T-helper 17 cell (primary cell): ENCODE measurements at regions not wholly inside any gene's neighbourhood (a gene's known extent, or its start where the extent isn't known, plus 50 kb on each side); places are given as distances from the start of the nearest gene placed in this dataset.

Experiments
- ATAC-seq: fragments of 150-1000 bp; cut with Tn5 transposase; 2 replicates; pipeline ENCODE4 v1.10.0; 2021; ENCODE audit warnings: mild to moderate bottlenecking, moderate library complexity
- DNase-seq, 3 donors: peaks; one replicate each; pipeline versions ENCODE4 v3.0.0 to v3.0.0-alpha.2; 2020 to 2021
- H3K9me3 ChIP-seq: one replicate; pipeline ENCODE4 v1.7.0; 2013; ENCODE audit warnings: low read length, mild to moderate bottlenecking; ENCODE audit not compliant: control insufficient read depth, poor library complexity, severe bottlenecking
- H3K27ac Mint-ChIP-seq: one replicate; pipeline ENCODE4 v1.8.0; 2022; ENCODE audit warnings: mild to moderate bottlenecking, moderate library complexity, mixed read lengths
- H3K27me3 Mint-ChIP-seq: one replicate; pipeline ENCODE4 v1.8.0; 2022; ENCODE audit warnings: mixed read lengths
- H3K36me3 Mint-ChIP-seq: one replicate; pipeline ENCODE4 v1.8.0; 2022; ENCODE audit warnings: low read depth, mixed read lengths
- H3K4me1 Mint-ChIP-seq: one replicate; pipeline ENCODE4 v1.8.0; 2022; ENCODE audit warnings: mild to moderate bottlenecking, mixed read lengths
- H3K4me3 Mint-ChIP-seq: one replicate; pipeline ENCODE4 v1.8.0; 2022; ENCODE audit warnings: mild to moderate bottlenecking, moderate library complexity, mixed read lengths

DNA sequence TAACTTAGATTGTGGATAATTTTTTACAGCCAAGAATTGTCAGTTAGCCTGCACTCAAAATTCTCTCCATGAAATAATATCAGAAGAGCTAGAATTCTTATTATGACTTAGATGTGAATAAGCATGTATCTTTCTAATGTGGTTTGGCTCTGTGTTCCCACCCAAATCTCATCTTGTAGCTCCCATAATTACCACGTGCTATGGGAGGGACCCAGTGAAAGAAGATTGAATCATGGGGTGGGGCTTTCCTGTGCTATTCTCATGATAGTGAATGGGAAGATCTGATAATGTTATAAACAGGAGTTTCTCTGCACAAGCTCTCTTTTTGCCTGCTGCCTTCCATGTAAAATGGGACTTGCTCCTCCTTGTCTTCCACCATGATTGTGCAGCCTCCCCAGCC lies 176.8 kb downstream of the MAT2B start:
- ATAC-seq (no peak), DNase-seq (no peak)
- Mint-ChIP-seq H3K4me3 (no peak overlapping the region), H3K27me3 (no peaks in the 10 kb centered on the region), H3K27ac (no peak overlapping the region), H3K4me1 (no peaks in the 10 kb centered on the region), H3K36me3 (no peaks in the 10 kb centered on the region)
- H3K9me3 ChIP-seq: no peaks in the 10 kb centered on the region

DNA sequence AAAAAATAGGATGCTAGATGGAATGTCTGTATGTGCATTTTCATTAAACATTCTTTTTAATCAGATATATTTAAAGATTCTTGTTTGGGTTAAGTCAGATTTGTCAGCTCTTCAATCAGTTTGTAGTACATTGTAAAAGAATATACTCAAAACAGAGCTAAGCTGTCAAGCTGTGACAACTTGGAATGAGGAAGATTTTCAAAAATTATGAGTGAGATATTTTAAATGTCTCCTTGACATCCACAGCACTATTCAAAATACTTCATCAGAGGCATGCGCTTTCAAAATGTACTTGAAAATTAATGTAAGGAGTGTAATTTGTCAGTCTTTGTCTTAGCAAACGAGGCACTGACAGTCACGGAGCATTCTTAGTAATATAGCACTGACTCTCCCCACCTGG lies 182.0 kb downstream of the MAT2B start:
- no peaks in the 10 kb centered on the region for H3K9me3 ChIP-seq
- H3K4me3 Mint-ChIP-seq: no peak overlapping the region
- peaks cover under 1% of the 10 kb centered on the region for H3K27me3 Mint-ChIP-seq
- H3K27ac Mint-ChIP-seq: no peak overlapping the region
- DNase-seq (no peak), ATAC-seq (no peak)
- H3K4me1 Mint-ChIP-seq: no peaks in the 10 kb centered on the region
- no peaks in the 10 kb centered on the region for H3K36me3 Mint-ChIP-seq

DNA sequence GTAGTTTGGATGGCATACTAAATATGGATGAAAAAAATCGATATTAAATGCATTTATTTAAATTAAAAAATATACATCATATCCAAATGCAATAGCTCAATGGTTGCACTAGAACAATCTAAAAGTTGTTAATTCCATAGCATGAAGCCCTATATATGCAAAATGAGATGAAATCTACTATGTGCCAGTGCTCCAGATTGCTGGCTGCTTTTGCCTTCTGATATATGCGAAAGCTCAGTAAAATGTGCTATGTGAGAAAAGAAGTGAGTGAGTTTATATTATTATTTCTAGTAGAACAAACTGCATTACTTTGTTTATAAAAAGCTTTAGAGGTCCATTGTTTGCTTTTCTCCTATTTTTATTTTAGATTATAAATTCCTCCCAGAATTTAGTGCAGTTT lies 186.7 kb downstream of the MAT2B start:
- Mint-ChIP-seq H3K4me1 (no peaks in the 10 kb centered on the region), H3K36me3 (no peaks in the 10 kb centered on the region), H3K4me3 (no peak overlapping the region), H3K27ac (no peak overlapping the region), H3K27me3 (peaks cover 20% of the 10 kb centered on the region)
- H3K9me3 ChIP-seq: no peaks in the 10 kb centered on the region
- ATAC-seq (no peak), DNase-seq (no peak)

DNA sequence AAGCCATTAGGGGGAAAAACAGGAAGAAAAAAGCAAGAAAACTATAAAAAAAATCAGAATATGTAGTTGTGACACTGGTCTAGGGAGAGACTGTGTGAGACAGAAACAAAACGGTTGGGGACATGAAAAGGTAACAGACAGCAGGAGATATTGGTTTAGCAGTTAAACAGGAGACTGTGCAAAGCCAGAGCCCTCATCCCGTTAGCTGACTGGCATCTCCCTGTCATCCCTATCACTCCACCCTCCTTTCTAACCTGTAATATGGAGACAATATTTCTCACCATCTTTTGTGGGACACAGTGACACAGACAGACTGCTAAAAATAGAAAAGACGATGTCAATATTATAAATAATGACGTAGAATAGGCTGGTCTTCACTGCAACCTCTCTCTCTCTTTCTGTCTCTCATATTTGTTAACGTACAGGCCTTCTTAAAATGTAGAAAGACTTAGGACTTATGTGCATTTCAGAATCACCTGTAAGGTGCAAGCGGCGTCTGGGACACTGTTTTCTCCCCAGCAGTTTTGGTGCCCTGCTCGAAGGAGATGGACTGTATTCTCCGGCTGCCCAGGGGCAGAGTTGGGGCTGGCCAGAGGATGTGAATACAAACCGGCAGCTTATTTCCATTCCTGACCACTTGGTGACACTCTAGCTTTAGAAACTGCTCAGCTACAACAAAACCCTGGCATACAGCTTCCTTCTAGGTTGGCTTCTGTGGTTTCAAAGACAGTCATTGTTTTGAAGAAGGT lies 190.6 kb downstream of the MAT2B start:
- DNase-seq: no peak
- no peaks in the 10 kb centered on the region for H3K9me3 ChIP-seq
- peak; percentile 53 for ATAC-seq
- H3K27ac Mint-ChIP-seq: no peak overlapping the region
- no peaks in the 10 kb centered on the region for H3K4me1 Mint-ChIP-seq
- H3K4me3 Mint-ChIP-seq: no peak overlapping the region
- no peaks in the 10 kb centered on the region for H3K36me3 Mint-ChIP-seq
- H3K27me3 Mint-ChIP-seq: peaks cover 26% of the 10 kb centered on the region

DNA sequence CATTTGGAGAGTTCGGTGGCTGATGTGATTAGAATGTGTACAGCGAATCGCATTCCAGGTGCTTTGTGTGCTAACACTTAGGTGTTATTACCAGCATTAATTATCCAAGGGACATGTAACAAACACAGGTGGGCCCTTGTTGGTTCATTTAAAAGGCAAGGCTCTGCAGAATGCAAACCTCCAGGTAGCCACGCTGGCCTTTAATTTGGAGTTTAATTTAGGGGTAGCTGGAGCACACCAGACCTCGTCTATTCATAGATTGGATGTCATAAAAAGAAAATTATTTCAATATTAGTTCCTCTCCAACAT lies 191.1 kb downstream of the MAT2B start:
- no peaks in the 10 kb centered on the region for H3K9me3 ChIP-seq
- DNase-seq (no peak), ATAC-seq (no peak)
- H3K27me3 Mint-ChIP-seq: peaks cover 26% of the 10 kb centered on the region
- H3K4me3 Mint-ChIP-seq: no peak overlapping the region
- no peak overlapping the region for H3K27ac Mint-ChIP-seq
- no peaks in the 10 kb centered on the region for H3K4me1 Mint-ChIP-seq
- H3K36me3 Mint-ChIP-seq: no peaks in the 10 kb centered on the region

DNA sequence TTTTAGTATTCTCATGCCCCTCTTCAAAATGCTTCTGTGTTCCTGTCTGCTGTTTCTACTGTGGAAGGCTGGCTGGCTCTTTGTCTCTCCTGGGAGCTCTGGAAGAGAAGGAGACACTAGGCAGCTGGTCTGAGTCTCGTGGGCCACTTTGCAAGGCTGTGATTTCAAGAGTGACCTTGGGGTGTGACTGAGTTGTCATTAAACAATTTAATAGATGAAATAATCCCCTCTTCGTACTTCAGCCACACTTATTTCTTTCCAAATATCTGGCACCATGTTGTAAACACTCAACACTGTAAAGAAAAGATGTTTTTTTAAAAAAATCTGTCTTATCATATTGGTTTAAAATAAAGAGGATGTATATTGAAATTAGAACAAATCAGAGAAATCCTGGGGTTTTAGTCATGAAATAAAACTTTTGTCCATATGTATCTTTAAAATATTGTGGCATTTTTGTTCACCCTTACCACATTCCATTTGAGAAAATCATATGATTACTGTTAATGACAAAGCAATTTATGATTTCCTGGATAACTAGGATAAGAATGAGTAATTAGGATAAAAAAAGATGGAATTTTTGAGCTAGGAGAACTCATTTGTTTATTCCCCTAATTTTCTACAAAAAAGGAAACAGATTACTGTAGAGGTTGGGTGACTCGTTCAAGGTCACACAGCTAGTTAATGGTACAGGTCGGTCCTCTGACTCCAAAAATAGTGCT lies 200.8 kb downstream of the MAT2B start:
- H3K36me3 Mint-ChIP-seq: no peaks in the 10 kb centered on the region
- H3K4me3 Mint-ChIP-seq: no peak overlapping the region
- H3K27ac Mint-ChIP-seq: no peak overlapping the region
- H3K27me3 Mint-ChIP-seq: no peaks in the 10 kb centered on the region
- H3K9me3 ChIP-seq: no peaks in the 10 kb centered on the region
- DNase-seq: no peak
- no peak for ATAC-seq
- H3K4me1 Mint-ChIP-seq: no peaks in the 10 kb centered on the region

DNA sequence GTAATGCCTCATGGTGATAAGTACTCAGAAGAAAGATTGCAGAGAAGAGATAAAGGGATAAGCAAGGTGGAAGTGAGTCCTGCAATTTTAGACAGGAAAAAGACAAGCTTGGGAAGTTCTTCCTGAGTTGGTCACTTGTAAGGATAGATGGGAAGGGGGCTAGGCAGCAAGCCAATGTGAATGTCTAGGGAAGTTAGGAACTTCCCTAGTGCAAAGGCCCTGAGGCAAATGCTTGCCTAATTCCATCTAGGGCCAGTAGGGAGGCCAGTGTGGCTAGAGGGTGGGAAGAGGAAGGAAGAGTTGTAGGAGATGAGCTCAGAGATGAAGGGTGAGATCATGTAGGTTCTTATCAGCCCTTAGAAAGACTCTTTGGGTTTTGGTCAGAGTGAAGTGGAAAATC lies 206.6 kb downstream of the MAT2B start:
- no peaks in the 10 kb centered on the region for H3K36me3 Mint-ChIP-seq
- no peaks in the 10 kb centered on the region for H3K4me1 Mint-ChIP-seq
- H3K27ac Mint-ChIP-seq: no peak overlapping the region
- ATAC-seq (no peak), DNase-seq (no peak)
- no peaks in the 10 kb centered on the region for H3K27me3 Mint-ChIP-seq
- H3K4me3 Mint-ChIP-seq: no peak overlapping the region
- no peaks in the 10 kb centered on the region for H3K9me3 ChIP-seq

DNA sequence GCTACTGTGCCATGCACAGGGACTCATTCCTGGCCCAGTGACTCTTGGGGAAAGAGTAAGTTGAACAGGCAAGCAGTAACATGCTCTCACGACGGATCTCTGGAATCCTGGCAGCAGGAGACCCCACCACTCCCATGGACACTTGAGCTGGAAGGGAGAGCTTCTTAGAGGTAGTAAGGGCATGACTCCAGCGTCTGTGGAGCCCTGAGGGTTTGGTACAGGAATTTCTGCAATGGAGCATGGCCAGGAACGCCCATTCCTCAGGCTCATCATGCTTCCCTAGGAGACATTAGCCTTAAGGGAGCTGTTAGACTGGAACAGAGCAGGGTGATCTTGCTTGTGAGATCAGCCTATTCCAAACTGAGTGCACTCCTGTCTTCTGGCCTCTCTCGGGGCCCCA lies 212.9 kb downstream of the MAT2B start:
- DNase-seq (no peak), ATAC-seq (no peak)
- H3K4me3 Mint-ChIP-seq: no peak overlapping the region
- no peaks in the 10 kb centered on the region for H3K36me3 Mint-ChIP-seq
- no peaks in the 10 kb centered on the region for H3K4me1 Mint-ChIP-seq
- no peaks in the 10 kb centered on the region for H3K9me3 ChIP-seq
- H3K27ac Mint-ChIP-seq: no peak overlapping the region
- peaks cover 4% of the 10 kb centered on the region for H3K27me3 Mint-ChIP-seq

DNA sequence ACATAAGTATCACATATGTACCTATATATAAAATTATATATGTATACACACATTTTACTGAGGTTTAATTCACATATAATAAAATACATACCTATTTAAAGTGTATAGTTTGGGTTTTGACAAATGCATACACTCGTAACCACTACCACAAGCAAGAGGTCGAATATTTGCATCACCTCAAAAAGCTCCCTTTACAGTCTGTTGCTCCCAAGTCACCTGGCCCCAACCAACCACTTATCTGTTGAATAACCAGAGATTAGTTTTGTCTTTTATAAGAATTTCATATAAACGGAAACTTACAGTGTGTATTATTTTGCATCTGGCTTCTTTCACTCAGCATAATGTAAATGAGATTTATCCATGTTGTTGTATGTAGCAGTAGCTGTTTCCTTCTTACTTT lies 218.9 kb downstream of the MAT2B start:
- no peaks in the 10 kb centered on the region for H3K9me3 ChIP-seq
- Mint-ChIP-seq H3K4me1 (no peaks in the 10 kb centered on the region), H3K4me3 (no peak overlapping the region), H3K27ac (no peak overlapping the region), H3K27me3 (peaks cover 4% of the 10 kb centered on the region), H3K36me3 (no peaks in the 10 kb centered on the region)
- ATAC-seq (no peak), DNase-seq (no peak)

DNA sequence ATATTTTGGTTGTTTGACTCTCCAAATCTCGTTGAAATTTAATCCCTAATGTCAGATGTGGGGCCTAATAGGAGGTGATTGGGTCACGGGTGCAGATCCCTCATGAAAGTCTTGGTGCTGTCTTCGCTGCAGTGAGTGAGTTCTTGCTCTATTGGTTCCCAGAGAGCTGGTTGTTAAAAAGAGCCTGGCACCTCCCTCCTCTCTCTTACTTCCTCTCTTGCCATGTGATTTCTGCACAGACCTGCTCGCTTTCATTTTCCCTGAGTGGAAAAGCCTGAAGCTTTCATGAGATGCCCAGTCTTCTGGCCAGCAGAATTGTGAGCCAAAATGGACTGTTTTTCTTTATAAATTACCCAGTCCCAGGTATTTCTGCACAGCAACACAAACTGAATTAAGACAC lies 221.6 kb downstream of the MAT2B start:
- H3K27ac Mint-ChIP-seq: no peak overlapping the region
- peaks cover 4% of the 10 kb centered on the region for H3K27me3 Mint-ChIP-seq
- H3K4me1 Mint-ChIP-seq: no peaks in the 10 kb centered on the region
- DNase-seq: no peak
- ATAC-seq: no peak
- H3K9me3 ChIP-seq: no peaks in the 10 kb centered on the region
- H3K4me3 Mint-ChIP-seq: no peak overlapping the region
- H3K36me3 Mint-ChIP-seq: no peaks in the 10 kb centered on the region

DNA sequence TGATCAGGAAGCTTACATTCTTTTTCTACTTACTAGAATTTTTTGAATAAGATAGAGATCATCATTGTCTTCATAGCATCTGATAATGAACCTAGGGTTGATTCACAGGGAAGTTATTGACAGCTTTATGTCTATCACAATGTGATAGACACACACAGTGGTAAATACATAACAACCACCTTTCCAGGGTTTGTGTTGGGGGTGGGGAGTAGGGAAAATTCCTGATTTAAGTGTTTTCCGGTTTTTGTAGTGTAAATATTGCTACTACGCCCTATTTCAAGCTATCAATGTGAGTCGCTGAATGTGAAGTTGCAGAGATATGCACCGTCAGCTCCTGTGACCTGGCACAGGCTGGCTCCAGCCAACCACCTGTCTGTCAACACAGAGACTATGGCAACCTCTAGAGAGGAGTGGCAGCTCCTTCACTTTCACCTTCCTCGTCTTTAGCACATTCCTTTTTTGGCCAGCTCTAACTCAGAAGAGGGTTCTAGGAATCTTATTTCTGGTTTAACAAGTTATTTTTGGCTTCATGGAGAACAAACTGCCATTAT lies 224.9 kb downstream of the MAT2B start:
- no peak for DNase-seq
- ATAC-seq: no peak
- Mint-ChIP-seq H3K27ac (no peak overlapping the region), H3K36me3 (no peaks in the 10 kb centered on the region), H3K4me1 (no peaks in the 10 kb centered on the region), H3K4me3 (no peak overlapping the region), H3K27me3 (no peaks in the 10 kb centered on the region)
- no peaks in the 10 kb centered on the region for H3K9me3 ChIP-seq

DNA sequence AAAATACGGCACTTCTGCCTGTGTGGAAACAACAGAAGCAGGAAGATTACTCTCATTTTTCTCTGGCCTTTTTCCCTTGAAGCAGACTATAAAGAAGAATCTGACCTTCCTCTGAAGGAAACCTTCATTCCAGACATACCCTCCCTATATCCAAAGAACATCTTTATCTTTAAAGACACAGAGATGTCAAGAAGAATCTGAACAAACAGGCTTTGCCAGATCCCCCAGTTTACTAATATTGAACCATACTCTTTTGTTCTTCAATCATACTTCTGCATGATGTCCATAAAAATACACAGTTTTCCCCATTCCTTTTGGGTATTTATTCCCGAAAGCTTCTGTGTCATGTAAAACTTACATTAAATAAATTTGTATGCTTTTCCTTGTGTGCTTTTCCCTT lies 225.8 kb downstream of the MAT2B start:
- ATAC-seq (no peak), DNase-seq (no peak)
- Mint-ChIP-seq H3K4me3 (no peak overlapping the region), H3K27me3 (no peaks in the 10 kb centered on the region), H3K27ac (no peak overlapping the region), H3K4me1 (no peaks in the 10 kb centered on the region), H3K36me3 (no peaks in the 10 kb centered on the region)
- H3K9me3 ChIP-seq: no peaks in the 10 kb centered on the region

DNA sequence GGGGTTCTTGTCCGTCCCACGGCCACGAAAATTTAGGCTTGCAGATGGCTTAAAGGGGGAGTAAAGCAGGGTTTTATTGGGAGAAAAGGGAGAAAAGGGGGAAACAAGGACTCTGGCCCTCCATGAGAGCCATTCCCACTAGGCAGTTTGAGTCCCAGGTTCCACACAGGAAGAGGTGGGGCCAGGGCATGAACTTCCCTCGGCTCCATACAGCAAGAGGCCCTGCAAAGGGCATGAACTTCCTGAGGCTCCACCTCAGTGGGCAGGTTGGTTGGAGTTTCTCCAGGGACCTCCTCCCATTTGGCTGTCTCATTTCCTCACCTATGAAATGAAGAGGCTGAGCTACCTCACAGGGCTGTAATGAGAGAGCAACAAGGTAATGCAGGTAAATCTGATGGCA lies 229.7 kb downstream of the MAT2B start:
- Mint-ChIP-seq H3K36me3 (no peaks in the 10 kb centered on the region), H3K4me3 (no peak overlapping the region), H3K27me3 (no peaks in the 10 kb centered on the region), H3K27ac (no peak overlapping the region), H3K4me1 (no peaks in the 10 kb centered on the region)
- no peaks in the 10 kb centered on the region for H3K9me3 ChIP-seq
- no peak for DNase-seq
- no peak for ATAC-seq

DNA sequence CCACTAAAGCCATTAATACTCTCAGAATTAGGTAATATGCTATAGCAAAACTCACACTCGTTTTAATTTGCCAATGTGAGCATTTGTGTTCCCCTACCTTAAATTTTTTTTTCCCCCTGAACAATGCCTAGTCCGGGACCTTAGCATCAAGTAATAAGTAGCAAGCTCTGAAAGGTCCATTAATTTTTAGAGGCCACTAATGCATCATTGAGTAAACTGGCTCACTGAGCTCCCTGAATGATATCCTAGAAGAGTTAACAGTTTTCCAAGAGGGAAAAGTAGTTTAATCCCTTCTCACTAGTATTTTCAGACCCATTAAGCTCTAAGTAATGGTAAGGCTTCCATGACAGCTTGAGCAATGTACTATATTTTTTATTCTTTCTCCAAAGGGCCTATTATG lies 242.2 kb downstream of the MAT2B start:
- Mint-ChIP-seq H3K4me1 (no peaks in the 10 kb centered on the region), H3K36me3 (no peaks in the 10 kb centered on the region), H3K4me3 (no peak overlapping the region), H3K27ac (no peak overlapping the region), H3K27me3 (no peaks in the 10 kb centered on the region)
- ATAC-seq: no peak
- DNase-seq: no peak
- H3K9me3 ChIP-seq: no peaks in the 10 kb centered on the region
